ENCODE measurements at regions not wholly inside any gene's neighbourhood (a gene's known extent, or its start where the extent isn't known, plus 50 kb on each side); places are given as distances from the start of the nearest gene placed in this dataset.

GRCh38 chr16:85372627-85373372 is 240.3 kb upstream of the GSE1 start:
- Histone ChIP-seq H3K79me2 (ENCODE audit: low read length) (no peaks in the 10 kb centered on the region), H3K4me2 (ENCODE audit: low read length) (no peak overlapping the region)

GRCh38 chr16:85373741-85374570 is 239.2 kb upstream of the GSE1 start:
- no peaks in the 10 kb centered on the region for H3K4me1 ChIP-seq (ENCODE audit: low read length)
- H3K4me3 ChIP-seq (ENCODE audit: low read length): no peak overlapping the region
- TF ChIP-seq EZH2phosphoT487 (IDR thresholded peaks at IDR 0.05; ENCODE audit: low read depth) (no peak), CTCF (IDR thresholded peaks at IDR 0.05; ENCODE audit: low read depth, low read length) (no peak)
- H3K4me2 ChIP-seq (ENCODE audit: low read length): no peak overlapping the region
- no peak overlapping the region for H2AFZ ChIP-seq (ENCODE audit: low read depth, low read length)
- H3K27ac ChIP-seq (ENCODE audit: low read length): no peak overlapping the region
- peaks cover 21% of the 10 kb centered on the region for H3K27me3 ChIP-seq (ENCODE audit: low read depth, low read length)
- no peak overlapping the region for H3K9ac ChIP-seq (ENCODE audit: low read length)
- no peaks in the 10 kb centered on the region for H4K20me1 ChIP-seq (ENCODE audit: insufficient read depth, low read length)
- H3K9me3 ChIP-seq (ENCODE audit: insufficient read depth, low read length): no peaks in the 10 kb centered on the region
- H3K79me2 ChIP-seq (ENCODE audit: low read length): no peaks in the 10 kb centered on the region
- H3K36me3 ChIP-seq (replicated peaks; ENCODE audit: low read depth, low read length): no peaks in the 10 kb centered on the region

More at GRCh38 chr16:85372627-85373372, 240.3 kb upstream of the GSE1 start:
- Histone ChIP-seq H3K4me1 (ENCODE audit: low read length) (no peaks in the 10 kb centered on the region), H3K27me3 (ENCODE audit: low read depth, low read length) (peaks cover 16% of the 10 kb centered on the region; the same call in 1 of the 2 replicates), H2AFZ (ENCODE audit: low read depth, low read length) (no peak overlapping the region), H3K9me3 (ENCODE audit: insufficient read depth, low read length) (no peaks in the 10 kb centered on the region), H4K20me1 (ENCODE audit: insufficient read depth, low read length) (no peaks in the 10 kb centered on the region), H3K27ac (ENCODE audit: low read length) (no peak overlapping the region), H3K4me3 (ENCODE audit: low read length) (no peak overlapping the region), H3K36me3 (replicated peaks; ENCODE audit: low read depth, low read length) (no peaks in the 10 kb centered on the region), H3K9ac (ENCODE audit: low read length) (no peak overlapping the region)
- TF ChIP-seq CTCF (IDR thresholded peaks at IDR 0.05; ENCODE audit: low read depth, low read length) (no peak), EZH2phosphoT487 (IDR thresholded peaks at IDR 0.05; ENCODE audit: low read depth) (no peak)

GRCh38 chr16:85374571-85374872 is 238.6 kb upstream of the GSE1 start:
- TF ChIP-seq CTCF (IDR thresholded peaks at IDR 0.05; ENCODE audit: low read depth, low read length): no peak
- TF ChIP-seq EZH2phosphoT487 (IDR thresholded peaks at IDR 0.05; ENCODE audit: low read depth): no peak
- no peaks in the 10 kb centered on the region for H3K4me1 ChIP-seq (ENCODE audit: low read length)
- no peak overlapping the region for H3K27ac ChIP-seq (ENCODE audit: low read length)
- no peak overlapping the region for H3K9ac ChIP-seq (ENCODE audit: low read length)
- no peak overlapping the region for H3K4me3 ChIP-seq (ENCODE audit: low read length)
- H3K9me3 ChIP-seq (ENCODE audit: insufficient read depth, low read length): no peaks in the 10 kb centered on the region
- H3K36me3 ChIP-seq (replicated peaks; ENCODE audit: low read depth, low read length): no peaks in the 10 kb centered on the region
- peaks cover 20% of the 10 kb centered on the region for H3K27me3 ChIP-seq (ENCODE audit: low read depth, low read length)
- no peaks in the 10 kb centered on the region for H4K20me1 ChIP-seq (ENCODE audit: insufficient read depth, low read length)
- no peak overlapping the region for H3K4me2 ChIP-seq (ENCODE audit: low read length)
- H2AFZ ChIP-seq (ENCODE audit: low read depth, low read length): no peak overlapping the region
- no peaks in the 10 kb centered on the region for H3K79me2 ChIP-seq (ENCODE audit: low read length)

GRCh38 chr16:85375282-85375681 is 237.8 kb upstream of the GSE1 start:
- Histone ChIP-seq H3K9me3 (ENCODE audit: insufficient read depth, low read length) (no peaks in the 10 kb centered on the region), H3K4me1 (ENCODE audit: low read length) (no peaks in the 10 kb centered on the region), H3K27ac (ENCODE audit: low read length) (no peak overlapping the region), H3K36me3 (replicated peaks; ENCODE audit: low read depth, low read length) (no peaks in the 10 kb centered on the region), H2AFZ (ENCODE audit: low read depth, low read length) (no peak overlapping the region), H4K20me1 (ENCODE audit: insufficient read depth, low read length) (no peaks in the 10 kb centered on the region), H3K79me2 (ENCODE audit: low read length) (no peaks in the 10 kb centered on the region), H3K4me2 (ENCODE audit: low read length) (no peak overlapping the region), H3K27me3 (ENCODE audit: low read depth, low read length) (peaks cover 23% of the 10 kb centered on the region), H3K9ac (ENCODE audit: low read length) (no peak overlapping the region), H3K4me3 (ENCODE audit: low read length) (no peak overlapping the region)
- TF ChIP-seq EZH2phosphoT487 (IDR thresholded peaks at IDR 0.05; ENCODE audit: low read depth) (no peak), CTCF (IDR thresholded peaks at IDR 0.05; ENCODE audit: low read depth, low read length) (no peak)
